ENCODE measurements at regions not wholly inside any gene's neighbourhood (a gene's known extent, or its start where the extent isn't known, plus 50 kb on each side); places are given as distances from the start of the nearest gene placed in this dataset.

- no peak for DNase-seq (ENCODE audit: low spot score)
Observed at GRCh38 chr2:11044201-11044600, 111.1 kb upstream of the SLC66A3 start.

DNA sequence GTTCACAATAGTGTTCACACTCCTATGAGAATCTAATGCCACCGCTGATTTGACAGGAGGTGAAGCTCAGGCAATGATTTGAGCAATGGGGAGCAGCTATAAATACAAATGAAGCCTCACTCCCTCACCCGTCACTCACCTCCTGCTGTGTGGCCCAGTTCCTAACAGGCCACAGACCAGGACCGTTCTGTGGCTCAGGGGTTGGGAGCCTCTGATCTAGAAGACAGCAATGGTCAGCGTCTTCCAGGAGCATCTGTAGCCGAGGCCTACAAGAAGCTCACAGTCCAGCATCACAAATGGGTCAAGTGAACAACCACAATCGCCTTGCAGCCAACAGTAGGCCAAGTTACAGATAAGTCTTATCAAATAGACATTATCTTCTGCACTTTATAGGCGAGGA lies 110.0 kb upstream of the SLC66A3 start:
- no peak for DNase-seq (ENCODE audit: low spot score)

GRCh38 chr2:11048335-11049008 lies 106.8 kb upstream of the SLC66A3 start:
- no peak for DNase-seq (ENCODE audit: low spot score)

- no peak for DNase-seq (ENCODE audit: low spot score)
Observed at GRCh38 chr2:11050565-11050964, 104.7 kb upstream of the SLC66A3 start.

GRCh38 chr2:11051280-11051679 lies 104.0 kb upstream of the SLC66A3 start:
- no peak for DNase-seq (ENCODE audit: low spot score)

DNA sequence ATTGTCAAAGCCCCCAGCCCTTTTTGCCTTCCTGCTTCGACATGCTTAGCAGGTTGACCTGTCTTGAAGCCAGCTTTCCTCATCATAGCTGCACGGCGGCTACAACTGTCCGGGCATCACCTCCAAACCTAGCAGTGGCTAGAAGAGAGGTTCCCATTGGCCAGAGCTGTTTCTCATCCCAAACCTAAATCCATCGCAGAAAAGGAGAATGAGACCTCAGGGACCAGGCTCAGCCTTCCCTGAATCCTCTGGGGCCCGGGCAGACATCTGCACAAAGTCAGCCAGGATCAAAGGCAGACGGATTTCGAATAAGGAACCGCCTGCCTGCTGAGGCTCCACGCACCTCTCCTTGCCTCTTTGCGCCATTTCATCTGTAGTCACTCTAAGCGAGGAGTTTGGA lies 101.7 kb upstream of the SLC66A3 start:
- DNase-seq (ENCODE audit: low spot score): no peak

- no peak for DNase-seq (ENCODE audit: low spot score)
Observed at GRCh38 chr2:11054783-11055678, 100.2 kb upstream of the SLC66A3 start.

GRCh38 chr2:11055679-11056215 lies 99.5 kb upstream of the SLC66A3 start:
- DNase-seq (ENCODE audit: low spot score): no peak

- DNase-seq (ENCODE audit: low spot score): peak; percentile 67
Observed at GRCh38 chr2:11056614-11057013, 98.7 kb upstream of the SLC66A3 start.

DNA sequence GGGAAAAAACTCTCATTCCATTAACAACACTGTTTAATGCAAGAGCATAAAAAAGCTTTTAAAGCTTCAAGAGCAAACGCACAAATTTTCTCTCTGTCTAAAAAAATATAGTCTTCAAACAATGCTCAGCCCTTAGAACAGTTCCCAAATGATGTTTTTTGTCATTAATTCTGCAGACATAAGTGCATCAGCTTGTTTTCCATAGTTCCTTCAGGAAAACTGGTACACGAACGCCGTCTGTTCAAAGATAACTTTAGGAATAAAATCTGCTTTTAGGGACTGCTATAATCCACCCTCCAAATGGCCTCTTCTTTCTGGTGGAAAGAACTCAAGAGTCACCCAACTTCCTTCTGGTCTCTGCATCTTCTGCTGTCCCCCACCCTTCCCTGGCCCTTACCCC lies 98.2 kb upstream of the SLC66A3 start:
- DNase-seq (ENCODE audit: low spot score): no peak

GRCh38 chr2:11058129-11058528 lies 97.1 kb upstream of the SLC66A3 start:
- DNase-seq (ENCODE audit: low spot score): no peak

GRCh38 chr2:11060376-11061169 lies 94.7 kb upstream of the SLC66A3 start:
- no peak for DNase-seq (ENCODE audit: low spot score)

GRCh38 chr2:11065833-11066485 lies 89.3 kb upstream of the SLC66A3 start:
- no peak for DNase-seq (ENCODE audit: low spot score)

- DNase-seq (ENCODE audit: low spot score): no peak
Observed at GRCh38 chr2:11067221-11068078, 87.8 kb upstream of the SLC66A3 start.

GRCh38 chr2:11068079-11068741 lies 87.1 kb upstream of the SLC66A3 start:
- DNase-seq (ENCODE audit: low spot score): no peak

DNA sequence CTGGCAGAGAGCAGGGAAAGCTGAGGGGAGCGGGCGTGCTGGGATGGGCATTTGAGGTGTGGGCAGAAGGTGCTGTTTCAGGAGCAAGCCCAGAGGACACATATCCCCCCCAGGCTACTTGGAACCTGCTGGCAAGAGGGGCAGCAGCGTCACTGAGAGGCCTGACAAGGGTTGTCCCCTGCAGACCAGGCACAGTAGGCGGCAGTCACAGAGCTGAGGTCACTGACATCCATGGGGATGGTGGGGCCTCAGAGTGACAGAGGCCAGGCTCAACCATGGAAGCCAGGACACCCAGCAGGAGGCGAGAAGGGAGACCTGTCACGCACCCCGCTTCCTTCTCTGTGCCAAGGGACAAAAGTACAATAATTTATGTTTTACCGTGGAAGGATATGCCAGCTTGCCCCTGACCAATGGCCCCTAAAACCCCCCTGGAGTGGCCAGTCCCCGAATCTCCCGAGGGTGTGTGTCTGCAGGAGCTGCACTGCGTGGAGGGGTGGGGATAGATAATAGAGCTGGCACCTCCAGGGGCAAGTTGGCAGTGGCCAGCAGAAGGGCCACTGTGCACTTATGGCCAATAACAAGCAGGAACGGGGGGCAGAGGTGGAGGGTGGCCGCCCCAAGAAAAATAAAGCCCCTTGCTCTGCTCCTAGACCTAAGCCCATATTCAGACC lies 86.3 kb upstream of the SLC66A3 start:
- DNase-seq (ENCODE audit: low spot score): no peak

GRCh38 chr2:11069566-11070185 lies 85.6 kb upstream of the SLC66A3 start:
- DNase-seq (ENCODE audit: low spot score): no peak

GRCh38 chr2:11071211-11071610 lies 84.1 kb upstream of the SLC66A3 start:
- DNase-seq (ENCODE audit: low spot score): no peak

- DNase-seq (ENCODE audit: low spot score): no peak
Observed at GRCh38 chr2:11071939-11072338, 83.3 kb upstream of the SLC66A3 start.

Measured in GM03348 (cell line).